ENCODE measurements at regions not wholly inside any gene's neighbourhood (a gene's known extent, or its start where the extent isn't known, plus 50 kb on each side); places are given as distances from the start of the nearest gene placed in this dataset.

DNA sequence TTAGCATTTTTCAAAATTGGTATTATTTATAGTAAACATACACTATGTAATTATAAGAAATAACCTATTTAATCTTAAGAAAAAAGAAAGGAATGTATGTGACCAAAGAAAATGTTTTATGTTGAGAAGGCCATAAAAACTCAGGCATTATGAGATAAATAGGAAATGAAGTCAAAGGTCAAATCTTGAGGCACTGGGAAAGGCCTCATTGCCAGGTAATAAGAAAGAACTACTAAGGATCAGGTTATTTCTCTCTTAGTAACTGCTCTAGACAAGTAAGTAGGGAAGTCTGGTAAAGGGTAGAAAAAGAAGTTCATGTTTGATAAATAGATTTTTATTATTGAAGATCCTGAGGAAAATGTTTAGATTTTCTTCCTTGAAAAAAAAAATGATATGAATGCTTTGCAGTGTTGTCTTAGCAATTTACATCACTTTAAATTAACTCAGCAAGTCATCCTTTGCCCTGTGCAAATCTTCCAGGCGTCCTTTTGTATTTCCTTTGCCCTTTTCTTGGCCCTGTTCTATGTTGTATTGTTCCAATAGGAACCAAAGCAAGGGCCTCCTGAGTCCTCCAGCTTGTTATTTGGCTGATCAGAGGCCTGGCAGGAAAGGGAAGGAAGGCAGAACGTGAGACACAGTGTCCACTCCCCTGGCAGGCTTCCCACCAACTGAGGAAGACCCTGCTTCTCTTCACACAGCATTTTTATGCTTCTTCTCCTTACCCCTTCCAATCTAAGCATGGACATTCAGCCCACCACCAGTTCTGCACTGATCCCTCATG is 260.4 kb upstream of the MIR17HG start:
- Mint-ChIP-seq H3K4me1 (ENCODE audit: low read depth) (no peaks in the 10 kb centered on the region), H3K27me3 (ENCODE audit: low read depth) (no peaks in the 10 kb centered on the region), H3K9me3 (no peaks in the 10 kb centered on the region), H3K27ac (no peak overlapping the region), H3K4me3 (no peak overlapping the region), H3K36me3 (ENCODE audit: insufficient read depth in 2 of 2) (no peaks in the 10 kb centered on the region)
- ATAC-seq (replicated peaks in 1 of 2), result no peak
- DNase-seq, result no peak

DNA sequence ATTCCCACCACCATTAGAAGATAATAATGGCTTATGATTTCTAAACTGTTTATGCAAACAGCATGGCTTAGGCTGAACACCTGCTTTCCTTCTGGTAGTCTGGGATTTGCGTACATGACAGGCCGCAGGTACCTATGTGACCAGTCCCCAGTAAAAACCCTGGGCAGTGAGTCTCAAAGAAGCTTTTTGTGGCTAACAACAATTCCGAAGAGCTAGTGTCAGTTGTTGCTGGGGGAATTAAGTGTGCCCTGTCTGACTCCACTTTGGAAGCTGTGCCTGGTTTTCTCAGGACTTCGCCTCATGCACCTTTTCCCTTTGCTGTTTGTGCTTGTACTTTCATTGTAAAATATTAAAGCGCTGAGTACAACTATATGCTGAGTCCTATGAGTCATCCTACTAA is 250.2 kb upstream of the MIR17HG start:
- no peaks in the 10 kb centered on the region for H3K27me3 Mint-ChIP-seq (ENCODE audit: low read depth)
- no peak for DNase-seq
- no peaks in the 10 kb centered on the region for H3K36me3 Mint-ChIP-seq (ENCODE audit: insufficient read depth in 2 of 2)
- H3K27ac Mint-ChIP-seq, result no peak overlapping the region
- no peak for ATAC-seq (replicated peaks in 1 of 2)
- no peaks in the 10 kb centered on the region for H3K4me1 Mint-ChIP-seq (ENCODE audit: low read depth)
- no peaks in the 10 kb centered on the region for H3K9me3 Mint-ChIP-seq
- no peak overlapping the region for H3K4me3 Mint-ChIP-seq

DNA sequence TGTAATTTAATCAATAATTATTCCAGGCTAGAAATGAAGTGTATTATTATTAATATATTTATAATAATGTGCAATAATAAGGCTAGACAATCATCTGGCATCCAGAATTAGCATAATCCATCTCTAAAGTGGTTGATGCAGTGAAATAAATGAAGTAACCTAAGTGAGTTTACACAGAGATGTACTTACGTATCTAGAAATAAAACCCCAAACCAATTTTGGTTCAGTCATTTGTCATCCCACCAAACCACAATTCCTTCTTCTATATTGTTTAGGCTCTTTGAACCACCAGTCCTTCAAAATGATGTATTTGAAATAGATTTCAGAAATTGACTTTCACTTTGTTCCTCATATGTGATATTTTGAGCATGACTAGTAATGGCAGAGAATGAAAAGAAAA is 247.6 kb upstream of the MIR17HG start:
- no peak for DNase-seq
- H3K4me3 Mint-ChIP-seq, result no peak overlapping the region
- H3K9me3 Mint-ChIP-seq, result peaks cover 0 to 3% of the 10 kb centered on the region in 2 donors
- no peaks in the 10 kb centered on the region for H3K36me3 Mint-ChIP-seq (ENCODE audit: insufficient read depth in 2 of 2)
- ATAC-seq (replicated peaks in 1 of 2), result no peak
- H3K4me1 Mint-ChIP-seq (ENCODE audit: low read depth), result no peaks in the 10 kb centered on the region
- H3K27ac Mint-ChIP-seq, result no peak overlapping the region
- H3K27me3 Mint-ChIP-seq (ENCODE audit: low read depth), result no peaks in the 10 kb centered on the region

DNA sequence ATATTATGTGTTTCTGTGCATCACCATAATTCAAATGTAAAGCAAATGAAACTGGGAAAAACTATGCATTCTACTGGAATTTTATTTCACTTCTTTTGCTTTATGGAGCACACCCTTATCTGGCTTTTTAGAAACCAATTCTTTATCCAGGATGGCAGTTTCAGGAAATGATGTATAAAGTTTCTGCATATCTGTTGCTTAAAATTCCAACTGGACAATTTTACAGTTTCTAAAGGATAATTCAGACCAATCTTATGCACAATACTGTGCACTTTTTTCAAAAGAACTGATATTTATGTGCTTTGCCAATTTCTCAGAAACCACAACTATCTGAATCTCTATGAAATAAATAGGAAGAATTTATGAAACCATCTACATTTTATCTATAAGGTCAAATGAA is 246.5 kb upstream of the MIR17HG start:
- H3K27ac Mint-ChIP-seq, result no peak overlapping the region
- DNase-seq, result no peak

DNA sequence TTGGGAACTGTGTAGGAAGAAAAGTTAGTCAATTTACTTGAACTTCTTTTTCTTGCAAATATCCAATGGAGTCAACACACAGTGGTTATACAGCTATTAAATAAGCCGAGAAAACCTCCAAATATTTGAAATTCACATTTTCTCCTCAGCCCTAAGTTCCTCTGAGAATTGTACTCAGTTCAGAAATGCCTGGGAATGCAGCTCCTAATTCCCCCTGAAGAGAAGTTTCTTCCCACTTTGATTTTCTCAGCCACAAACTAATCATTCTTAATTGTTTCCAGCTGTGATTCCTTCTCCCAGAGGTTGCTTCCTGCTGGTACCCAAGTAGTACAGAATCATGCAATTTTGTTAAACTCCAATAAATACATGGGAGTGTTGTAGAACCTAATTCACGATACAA is 246.1 kb upstream of the MIR17HG start:
- Mint-ChIP-seq H3K4me1 (ENCODE audit: low read depth) (no peaks in the 10 kb centered on the region), H3K27ac (no peak overlapping the region), H3K4me3 (no peak overlapping the region), H3K27me3 (ENCODE audit: low read depth) (no peaks in the 10 kb centered on the region), H3K36me3 (ENCODE audit: insufficient read depth in 2 of 2) (no peaks in the 10 kb centered on the region), H3K9me3 (peaks cover 0 to 3% of the 10 kb centered on the region in 2 donors)
- ATAC-seq (replicated peaks in 1 of 2) (no peak), DNase-seq (no peak)

More for the DNA sequence above, 246.5 kb upstream of the MIR17HG start:
- Mint-ChIP-seq H3K4me1 (ENCODE audit: low read depth) (no peaks in the 10 kb centered on the region), H3K36me3 (ENCODE audit: insufficient read depth in 2 of 2) (no peaks in the 10 kb centered on the region), H3K27me3 (ENCODE audit: low read depth) (no peaks in the 10 kb centered on the region), H3K9me3 (peaks cover 0 to 3% of the 10 kb centered on the region in 2 donors), H3K4me3 (no peak overlapping the region)
- ATAC-seq (replicated peaks in 1 of 2), result no peak

DNA sequence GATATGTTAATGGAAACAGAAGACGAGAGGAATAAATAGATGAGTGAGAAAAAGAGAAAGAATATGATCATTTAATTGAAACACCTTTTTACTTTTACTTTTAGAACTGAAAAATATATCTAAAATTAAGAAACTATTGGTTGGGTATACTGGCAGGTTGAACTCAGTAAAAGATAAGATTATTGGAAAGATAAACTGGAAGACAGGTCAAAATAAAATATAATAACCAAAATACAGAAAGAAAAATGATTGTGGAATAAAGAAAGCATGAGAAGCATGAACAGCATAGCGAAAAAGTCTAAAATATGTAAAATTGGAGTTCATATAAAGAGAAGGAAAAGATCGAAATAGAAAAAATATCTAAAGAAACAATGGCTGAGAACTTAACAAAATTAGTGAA is 242.2 kb upstream of the MIR17HG start:
- no peak for ATAC-seq (replicated peaks in 1 of 2)

DNA sequence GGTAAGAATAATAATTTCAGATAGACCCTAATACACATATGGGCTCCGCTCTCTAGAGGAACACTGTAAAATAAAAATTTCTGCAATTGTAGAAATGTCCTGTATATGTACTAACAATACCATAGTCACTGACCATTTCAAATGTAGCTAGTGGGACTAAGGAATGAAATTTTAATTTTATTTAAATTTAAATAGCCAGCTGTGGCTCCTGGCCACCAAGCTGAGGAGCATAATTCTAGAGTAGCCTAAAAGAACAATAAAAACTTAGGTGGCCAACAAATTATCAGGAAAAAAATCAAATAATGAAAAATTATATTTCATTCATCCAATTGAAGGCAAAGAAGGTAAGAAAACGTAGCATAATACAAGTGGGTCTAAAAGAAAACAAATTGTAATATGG is 240.9 kb upstream of the MIR17HG start:
- DNase-seq, result no peak
- Mint-ChIP-seq H3K4me3 (no peak overlapping the region), H3K4me1 (ENCODE audit: low read depth) (no peaks in the 10 kb centered on the region), H3K36me3 (ENCODE audit: insufficient read depth in 2 of 2) (no peaks in the 10 kb centered on the region), H3K9me3 (peaks cover 0 to 3% of the 10 kb centered on the region in 2 donors), H3K27ac (no peak overlapping the region), H3K27me3 (ENCODE audit: low read depth) (no peaks in the 10 kb centered on the region)
- ATAC-seq (replicated peaks in 1 of 2), result no peak

More for the DNA sequence above, 242.2 kb upstream of the MIR17HG start:
- no peaks in the 10 kb centered on the region for H3K27me3 Mint-ChIP-seq (ENCODE audit: low read depth)
- no peaks in the 10 kb centered on the region for H3K4me1 Mint-ChIP-seq (ENCODE audit: low read depth)
- H3K4me3 Mint-ChIP-seq, result no peak overlapping the region
- no peak overlapping the region for H3K27ac Mint-ChIP-seq
- H3K9me3 Mint-ChIP-seq, result peaks cover 0 to 3% of the 10 kb centered on the region in 2 donors
- no peak for DNase-seq
- H3K36me3 Mint-ChIP-seq (ENCODE audit: insufficient read depth in 2 of 2), result no peaks in the 10 kb centered on the region

DNA sequence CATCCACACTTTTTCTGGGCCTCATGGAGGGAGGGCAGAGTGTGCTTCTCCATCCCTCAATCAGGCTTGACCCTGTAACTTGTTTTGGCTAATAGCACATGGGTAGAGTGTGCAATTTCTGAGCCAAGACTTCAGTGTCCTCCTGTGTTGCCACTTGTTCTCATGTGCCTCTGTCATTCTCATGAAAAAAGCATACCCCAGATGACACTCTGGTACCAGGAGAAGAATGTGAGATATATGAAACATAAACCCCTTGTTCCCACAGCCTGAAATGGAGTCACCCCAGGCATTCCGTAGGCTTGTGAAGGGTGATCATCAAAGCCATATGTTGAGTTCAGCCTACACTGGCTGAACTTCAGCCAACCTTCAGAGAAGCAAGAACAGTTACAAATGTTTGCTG is 239.2 kb upstream of the MIR17HG start:
- no peaks in the 10 kb centered on the region for H3K4me1 Mint-ChIP-seq (ENCODE audit: low read depth)
- H3K27me3 Mint-ChIP-seq (ENCODE audit: low read depth), result no peaks in the 10 kb centered on the region
- H3K9me3 Mint-ChIP-seq, result no peaks in the 10 kb centered on the region
- ATAC-seq (replicated peaks in 1 of 2), result no peak
- H3K36me3 Mint-ChIP-seq (ENCODE audit: insufficient read depth in 2 of 2), result no peaks in the 10 kb centered on the region
- H3K27ac Mint-ChIP-seq, result no peak overlapping the region
- H3K4me3 Mint-ChIP-seq, result no peak overlapping the region
- DNase-seq, result no peak

DNA sequence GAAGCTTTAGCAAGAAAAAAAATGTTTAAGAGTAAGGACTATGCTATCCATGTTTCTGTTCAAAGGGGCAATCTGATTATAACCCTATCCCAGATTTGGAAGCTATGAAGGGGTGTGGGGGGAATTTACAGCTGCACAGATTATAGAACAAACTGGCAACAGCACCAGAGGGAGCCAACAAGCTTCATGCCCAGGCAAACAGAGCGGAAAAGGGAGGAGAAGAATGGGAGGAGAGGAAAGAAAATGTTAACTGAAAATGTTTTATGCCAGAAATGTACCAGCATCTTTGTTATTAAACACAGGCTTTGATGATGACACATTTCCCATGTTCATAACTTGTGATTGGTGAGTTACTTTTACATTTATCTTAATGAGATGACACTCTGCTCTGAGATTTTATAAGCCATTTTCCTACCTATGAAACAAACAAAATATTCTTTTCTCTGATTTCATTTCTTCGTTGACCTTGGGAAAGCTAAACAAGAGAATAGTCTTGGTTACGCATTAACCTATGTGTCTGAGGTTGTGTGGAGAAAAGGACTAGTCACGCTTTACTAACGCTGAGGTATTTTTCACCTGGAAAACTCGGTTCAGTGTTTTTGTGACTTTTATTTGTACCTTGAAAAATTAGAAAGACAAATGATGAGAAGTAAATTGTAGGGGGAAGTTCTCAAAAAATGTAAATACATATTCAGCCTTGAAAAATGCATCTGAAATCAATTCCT is 235.8 kb upstream of the MIR17HG start:
- DNase-seq, result no peak
- no peaks in the 10 kb centered on the region for H3K4me1 Mint-ChIP-seq (ENCODE audit: low read depth)
- ATAC-seq (replicated peaks in 1 of 2), result no peak
- peaks cover 0 to 2% of the 10 kb centered on the region in 2 donors for H3K9me3 Mint-ChIP-seq
- H3K27ac Mint-ChIP-seq, result no peak overlapping the region
- H3K36me3 Mint-ChIP-seq (ENCODE audit: insufficient read depth in 2 of 2), result no peaks in the 10 kb centered on the region
- no peaks in the 10 kb centered on the region for H3K27me3 Mint-ChIP-seq (ENCODE audit: low read depth)
- no peak overlapping the region for H3K4me3 Mint-ChIP-seq

DNA sequence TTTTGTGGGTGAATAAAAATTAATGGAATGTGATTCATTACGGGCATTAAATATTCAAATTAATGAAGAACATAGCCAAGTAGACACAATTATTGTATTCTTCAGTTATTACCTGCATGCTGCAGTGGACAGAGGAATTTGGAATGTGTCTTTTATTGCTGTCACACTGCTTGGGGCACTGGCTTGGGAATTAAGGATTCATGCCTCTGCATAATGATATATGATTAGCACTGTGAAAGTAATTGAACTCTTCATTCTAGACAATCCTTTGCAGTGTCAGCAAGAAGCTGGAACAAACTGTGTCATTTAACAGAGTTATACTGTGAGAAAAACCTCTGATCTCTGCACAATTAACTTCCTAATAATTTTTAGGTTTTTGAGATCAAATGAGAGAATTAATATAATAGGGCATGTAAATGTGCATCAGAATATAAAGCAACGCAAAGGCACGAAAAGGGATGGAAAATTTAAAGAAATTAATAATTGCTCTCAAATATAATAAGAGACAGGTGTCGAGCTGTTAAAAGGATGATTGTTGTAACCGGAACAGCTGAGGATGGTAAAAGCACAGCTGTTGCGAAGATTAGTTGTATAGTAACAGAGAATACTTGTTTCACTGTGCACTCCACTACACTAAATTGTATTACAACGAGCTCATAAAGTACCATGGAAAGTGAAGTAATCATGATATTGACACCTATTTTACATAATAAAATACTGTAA is 235.1 kb upstream of the MIR17HG start:
- H3K4me1 Mint-ChIP-seq (ENCODE audit: low read depth), result no peaks in the 10 kb centered on the region
- H3K27me3 Mint-ChIP-seq (ENCODE audit: low read depth), result no peaks in the 10 kb centered on the region
- no peak for DNase-seq
- H3K27ac Mint-ChIP-seq, result no peak overlapping the region
- no peak overlapping the region for H3K4me3 Mint-ChIP-seq
- H3K36me3 Mint-ChIP-seq (ENCODE audit: insufficient read depth in 2 of 2), result no peaks in the 10 kb centered on the region
- ATAC-seq (replicated peaks in 1 of 2), result no peak
- peaks cover 0 to 2% of the 10 kb centered on the region in 2 donors for H3K9me3 Mint-ChIP-seq

DNA sequence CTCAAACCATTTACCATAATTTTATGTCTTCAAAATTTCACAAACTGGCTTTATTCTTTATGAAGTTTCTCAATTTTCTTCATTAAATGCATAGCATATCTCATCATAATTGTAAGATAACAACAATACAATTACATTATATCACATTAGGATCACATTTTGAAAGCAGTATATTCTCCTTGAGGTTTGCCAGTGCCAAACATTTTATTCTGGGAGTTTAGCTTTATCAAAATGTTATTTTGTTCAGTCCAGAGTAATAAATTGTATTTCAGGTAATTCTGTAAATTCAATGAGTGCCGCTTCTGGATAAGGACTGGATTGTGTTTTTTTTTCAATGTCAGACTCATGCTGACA is 234.6 kb upstream of the MIR17HG start:
- DNase-seq (no peak), ATAC-seq (replicated peaks in 1 of 2) (no peak)
- Mint-ChIP-seq H3K4me1 (ENCODE audit: low read depth) (no peaks in the 10 kb centered on the region), H3K27me3 (ENCODE audit: low read depth) (no peaks in the 10 kb centered on the region), H3K27ac (no peak overlapping the region), H3K9me3 (peaks cover 0 to 2% of the 10 kb centered on the region in 2 donors), H3K4me3 (no peak overlapping the region), H3K36me3 (ENCODE audit: insufficient read depth in 2 of 2) (no peaks in the 10 kb centered on the region)

DNA sequence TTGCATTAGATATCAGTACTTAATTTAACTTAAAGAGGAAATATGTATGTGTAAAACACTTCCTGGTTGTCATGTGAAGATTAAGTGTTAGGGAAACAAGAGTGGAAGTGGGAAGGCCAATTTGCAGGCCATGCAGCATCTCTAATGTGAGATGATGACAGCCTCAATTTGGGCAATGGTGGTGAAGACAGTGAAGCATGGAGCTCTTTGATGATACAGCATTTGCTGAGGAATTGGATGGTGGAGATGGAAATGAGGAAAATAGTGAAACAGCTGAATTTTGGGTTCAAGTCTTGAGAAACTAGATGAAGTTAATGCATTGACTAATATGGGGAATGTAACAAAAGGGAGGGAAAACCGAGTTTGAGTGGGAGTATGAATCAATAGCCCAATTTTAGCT is 231.7 kb upstream of the MIR17HG start:
- DNase-seq (no peak), ATAC-seq (replicated peaks in 1 of 2) (no peak)
- Mint-ChIP-seq H3K4me3 (no peak overlapping the region), H3K27ac (no peak overlapping the region), H3K9me3 (peaks cover 0 to 2% of the 10 kb centered on the region in 2 donors), H3K27me3 (ENCODE audit: low read depth) (no peaks in the 10 kb centered on the region), H3K4me1 (ENCODE audit: low read depth) (no peaks in the 10 kb centered on the region), H3K36me3 (ENCODE audit: insufficient read depth in 2 of 2) (no peaks in the 10 kb centered on the region)

DNA sequence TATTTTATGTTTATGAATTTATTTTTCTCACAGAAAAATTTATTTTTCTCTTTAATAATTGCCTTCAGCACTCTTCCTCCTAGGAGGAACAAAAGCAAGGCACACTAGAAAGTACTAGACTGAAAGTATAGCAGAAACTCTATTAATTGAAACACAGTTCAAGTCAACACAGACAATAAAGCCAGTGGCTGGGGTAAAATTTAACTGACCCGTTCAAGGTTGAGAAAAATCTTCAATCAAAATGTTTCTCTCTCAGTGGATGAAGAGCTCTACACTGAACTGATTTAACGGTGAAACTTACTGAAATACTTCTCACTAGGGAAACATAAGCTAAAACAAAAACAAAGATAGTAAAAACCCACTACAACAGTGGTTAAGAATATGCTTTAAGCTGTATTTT is 230.1 kb upstream of the MIR17HG start:
- Mint-ChIP-seq H3K4me3 (no peak overlapping the region), H3K9me3 (peaks cover 0 to 2% of the 10 kb centered on the region in 2 donors), H3K27me3 (ENCODE audit: low read depth) (no peaks in the 10 kb centered on the region), H3K27ac (no peak overlapping the region), H3K36me3 (ENCODE audit: insufficient read depth in 2 of 2) (no peaks in the 10 kb centered on the region), H3K4me1 (ENCODE audit: low read depth) (no peaks in the 10 kb centered on the region)
- ATAC-seq (replicated peaks in 1 of 2) (no peak), DNase-seq (no peak)
